ENCODE measurements at regions not wholly inside any gene's neighbourhood (a gene's known extent, or its start where the extent isn't known, plus 50 kb on each side); places are given as distances from the start of the nearest gene placed in this dataset.

DNA sequence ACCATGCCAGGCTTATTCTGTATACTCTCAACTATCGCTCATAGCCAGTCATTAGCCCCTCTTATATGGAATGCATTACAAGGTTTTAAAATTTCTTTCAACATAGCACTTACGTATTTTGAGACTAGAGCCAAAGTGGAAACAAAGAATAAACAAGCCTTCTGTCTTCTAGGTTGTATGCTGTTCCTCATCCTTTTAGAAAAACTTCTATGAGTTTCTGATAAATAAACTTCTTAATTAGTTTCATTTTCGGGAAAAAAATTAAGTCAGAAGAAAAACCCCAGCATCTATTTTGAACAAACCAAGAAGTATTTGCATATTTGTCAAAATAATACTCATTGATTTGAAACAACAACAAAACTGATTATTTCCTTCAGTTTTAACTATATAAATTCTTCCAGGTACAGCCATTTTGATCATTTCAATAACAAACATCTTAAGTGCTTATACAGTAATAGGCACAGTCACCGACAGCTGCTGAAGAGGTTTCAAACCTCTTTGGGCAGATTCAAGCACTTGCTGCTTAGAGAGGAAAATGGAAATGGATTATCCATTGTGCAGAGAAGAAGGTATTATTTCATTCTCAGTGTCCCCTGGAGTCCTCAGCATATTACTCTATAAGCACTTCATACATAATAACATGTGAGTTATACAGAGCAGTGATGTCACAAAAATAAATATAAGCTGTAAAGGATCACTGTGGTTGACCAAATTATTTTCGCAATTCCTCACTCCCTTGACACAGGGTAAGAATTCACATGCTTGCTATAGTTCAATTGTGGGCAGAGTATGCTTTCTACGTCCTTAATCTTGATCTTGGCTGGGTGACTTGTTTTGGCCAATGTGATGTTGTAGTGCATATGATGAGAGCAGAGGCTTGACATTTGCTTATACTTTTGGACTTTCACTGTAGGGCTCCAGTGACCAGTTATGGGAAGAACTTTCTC, 833.8 kb downstream of the TRIB2 start:
- TF ChIP-seq, protein P1, sequence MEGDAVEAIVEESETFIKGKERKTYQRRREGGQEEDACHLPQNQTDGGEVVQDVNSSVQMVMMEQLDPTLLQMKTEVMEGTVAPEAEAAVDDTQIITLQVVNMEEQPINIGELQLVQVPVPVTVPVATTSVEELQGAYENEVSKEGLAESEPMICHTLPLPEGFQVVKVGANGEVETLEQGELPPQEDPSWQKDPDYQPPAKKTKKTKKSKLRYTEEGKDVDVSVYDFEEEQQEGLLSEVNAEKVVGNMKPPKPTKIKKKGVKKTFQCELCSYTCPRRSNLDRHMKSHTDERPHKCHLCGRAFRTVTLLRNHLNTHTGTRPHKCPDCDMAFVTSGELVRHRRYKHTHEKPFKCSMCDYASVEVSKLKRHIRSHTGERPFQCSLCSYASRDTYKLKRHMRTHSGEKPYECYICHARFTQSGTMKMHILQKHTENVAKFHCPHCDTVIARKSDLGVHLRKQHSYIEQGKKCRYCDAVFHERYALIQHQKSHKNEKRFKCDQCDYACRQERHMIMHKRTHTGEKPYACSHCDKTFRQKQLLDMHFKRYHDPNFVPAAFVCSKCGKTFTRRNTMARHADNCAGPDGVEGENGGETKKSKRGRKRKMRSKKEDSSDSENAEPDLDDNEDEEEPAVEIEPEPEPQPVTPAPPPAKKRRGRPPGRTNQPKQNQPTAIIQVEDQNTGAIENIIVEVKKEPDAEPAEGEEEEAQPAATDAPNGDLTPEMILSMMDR (IDR thresholded peaks at IDR 0.05) = no peak
- TF ChIP-seq POLR2A (IDR thresholded peaks at IDR 0.05) = no peak

Data from tibial nerve (tissue), 3 donors.